BJ (cell line): ENCODE measurements at regions not wholly inside any gene's neighbourhood (a gene's known extent, or its start where the extent isn't known, plus 50 kb on each side); places are given as distances from the start of the nearest gene placed in this dataset.

Experiments used
- CTCF ChIA-PET: fragments of 350-600 bp; formaldehyde crosslinking; extraction: SDS; loops from one replicate; lab custom pipeline; 2021; ENCODE audit warnings: antibody characterized with exemption, inconsistent platforms; lab: Yijun Ruan, JAX
- POLR2A ChIA-PET: fragments of 300-600 bp; sonication (Branson Sonifier 250); formaldehyde crosslinking; extraction: SDS; loops from one replicate; lab custom pipeline; 2021; ENCODE audit warnings: antibody characterized with exemption; lab: Charles Lee
- DNase-seq: peaks from one replicate; pipeline ENCODE4 v3.0.0-alpha.2; 2011; ENCODE audit warnings: low read depth
- H3K27me3 ChIP-seq: 2 replicates; pipeline ENCODE4 v1.6.0; 2011; ENCODE audit warnings: low read length; ENCODE audit not compliant: control insufficient read depth, insufficient read depth
- H3K36me3 ChIP-seq: 2 replicates; pipeline ENCODE4 v1.5.1; 2011; ENCODE audit warnings: low read length; ENCODE audit not compliant: control insufficient read depth, insufficient read depth
- H3K4me3 ChIP-seq: 2 replicates; pipeline ENCODE4 v1.5.1; 2011; ENCODE audit warnings: low read depth, mild to moderate bottlenecking, control low read depth, low read length
- TF ChIP-seq, protein P1 (sequence below): IDR thresholded peaks from 2 replicates; pipeline ENCODE4 v1.5.1; 2011; ENCODE audit warnings: low read depth, mild to moderate bottlenecking, control low read depth, inconsistent platforms, low read length, moderate library complexity; ENCODE audit not compliant: insufficient read depth

DNA sequence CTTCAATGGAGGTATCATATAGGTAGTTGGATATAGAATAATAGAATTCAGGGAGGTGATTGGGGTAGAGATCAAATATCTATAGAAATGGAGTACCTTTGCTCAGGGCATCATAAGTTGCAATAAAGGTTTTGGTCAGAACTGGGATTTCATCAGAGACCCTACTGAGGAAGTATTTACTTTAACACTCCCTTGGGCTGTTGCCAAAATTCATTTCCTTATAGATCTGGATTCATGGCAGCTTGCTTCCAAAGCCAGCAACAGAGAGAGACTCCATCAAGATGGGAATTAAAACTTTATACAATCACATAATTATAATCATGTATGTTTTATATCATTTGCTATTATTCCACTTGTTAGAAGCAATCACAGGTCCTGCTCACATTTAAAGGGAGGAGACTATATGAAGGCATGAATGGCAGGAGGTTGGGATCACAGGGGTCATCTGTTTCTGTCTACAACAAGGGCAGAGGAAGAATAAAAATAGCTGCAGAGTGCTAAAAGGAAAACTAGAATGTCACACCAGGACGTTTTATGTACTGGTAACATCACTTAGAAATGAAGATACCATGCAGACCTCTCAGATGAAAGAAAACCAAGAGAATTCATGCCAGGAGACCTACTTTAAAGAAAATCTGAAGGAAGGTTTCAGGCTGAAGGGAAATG lies 902.1 kb upstream of the LCORL start:
- CTCF ChIA-PET, result no interaction called here
- Histone ChIP-seq H3K4me3 (no peak overlapping the region), H3K27me3 (no peaks in the 10 kb centered on the region), H3K36me3 (no peaks in the 10 kb centered on the region)
- DNase-seq, result no peak
- POLR2A ChIA-PET, result no interaction called here
- TF ChIP-seq, protein P1, sequence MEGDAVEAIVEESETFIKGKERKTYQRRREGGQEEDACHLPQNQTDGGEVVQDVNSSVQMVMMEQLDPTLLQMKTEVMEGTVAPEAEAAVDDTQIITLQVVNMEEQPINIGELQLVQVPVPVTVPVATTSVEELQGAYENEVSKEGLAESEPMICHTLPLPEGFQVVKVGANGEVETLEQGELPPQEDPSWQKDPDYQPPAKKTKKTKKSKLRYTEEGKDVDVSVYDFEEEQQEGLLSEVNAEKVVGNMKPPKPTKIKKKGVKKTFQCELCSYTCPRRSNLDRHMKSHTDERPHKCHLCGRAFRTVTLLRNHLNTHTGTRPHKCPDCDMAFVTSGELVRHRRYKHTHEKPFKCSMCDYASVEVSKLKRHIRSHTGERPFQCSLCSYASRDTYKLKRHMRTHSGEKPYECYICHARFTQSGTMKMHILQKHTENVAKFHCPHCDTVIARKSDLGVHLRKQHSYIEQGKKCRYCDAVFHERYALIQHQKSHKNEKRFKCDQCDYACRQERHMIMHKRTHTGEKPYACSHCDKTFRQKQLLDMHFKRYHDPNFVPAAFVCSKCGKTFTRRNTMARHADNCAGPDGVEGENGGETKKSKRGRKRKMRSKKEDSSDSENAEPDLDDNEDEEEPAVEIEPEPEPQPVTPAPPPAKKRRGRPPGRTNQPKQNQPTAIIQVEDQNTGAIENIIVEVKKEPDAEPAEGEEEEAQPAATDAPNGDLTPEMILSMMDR, result no peak

DNA sequence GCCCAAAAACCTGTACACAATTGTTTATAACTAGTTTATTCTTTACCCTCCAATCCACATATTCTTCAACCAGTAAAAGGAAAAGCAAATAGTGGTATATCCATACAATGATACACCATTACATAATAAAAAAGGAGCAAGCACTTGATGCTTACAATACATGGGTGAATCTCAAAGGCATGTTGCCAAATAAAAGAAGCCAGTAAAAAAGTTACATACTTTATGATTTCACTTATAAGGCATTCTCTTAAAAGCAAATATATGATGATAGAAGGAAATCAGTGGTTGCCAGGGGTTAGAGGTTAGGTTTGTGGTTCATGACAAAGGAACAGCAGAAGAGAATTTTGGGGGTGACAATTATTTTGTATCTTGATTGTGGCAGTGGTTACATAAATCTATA lies 896.1 kb upstream of the LCORL start:
- peak; percentile 65 for DNase-seq
- Histone ChIP-seq H3K36me3 (no peaks in the 10 kb centered on the region), H3K27me3 (no peaks in the 10 kb centered on the region), H3K4me3 (no peak overlapping the region)
- TF ChIP-seq, protein P1, result no peak
- POLR2A ChIA-PET, result no interaction called here
- CTCF ChIA-PET, result interaction anchor here (2.1 kb wide), 1 partner anchor 17 kb away, joined by 6 read pairs; no protein-coding TSS in a partner anchor

DNA sequence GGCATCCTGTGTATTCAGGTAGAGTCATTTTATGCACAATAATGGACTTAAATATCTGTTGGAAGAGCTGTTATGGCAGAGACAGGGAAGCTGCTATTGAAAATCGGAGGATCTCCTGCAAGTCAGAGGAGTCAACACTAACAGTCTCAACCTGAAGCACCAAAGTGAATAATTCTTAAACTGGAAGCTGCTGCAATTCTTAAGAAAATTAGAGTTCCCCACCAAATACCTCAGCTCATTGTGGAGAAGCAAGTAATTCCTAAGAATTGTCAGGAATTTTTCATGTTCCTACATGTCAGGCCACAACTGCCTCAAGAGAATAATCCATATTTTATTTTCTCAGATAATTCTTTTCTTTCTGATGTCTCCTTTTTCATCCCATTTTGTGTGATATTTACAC lies 892.6 kb upstream of the LCORL start:
- Histone ChIP-seq H3K27me3 (no peaks in the 10 kb centered on the region), H3K4me3 (no peak overlapping the region), H3K36me3 (no peaks in the 10 kb centered on the region)
- POLR2A ChIA-PET, result no interaction called here
- TF ChIP-seq, protein P1, result no peak
- DNase-seq, result no peak
- CTCF ChIA-PET, result no interaction called here

DNA sequence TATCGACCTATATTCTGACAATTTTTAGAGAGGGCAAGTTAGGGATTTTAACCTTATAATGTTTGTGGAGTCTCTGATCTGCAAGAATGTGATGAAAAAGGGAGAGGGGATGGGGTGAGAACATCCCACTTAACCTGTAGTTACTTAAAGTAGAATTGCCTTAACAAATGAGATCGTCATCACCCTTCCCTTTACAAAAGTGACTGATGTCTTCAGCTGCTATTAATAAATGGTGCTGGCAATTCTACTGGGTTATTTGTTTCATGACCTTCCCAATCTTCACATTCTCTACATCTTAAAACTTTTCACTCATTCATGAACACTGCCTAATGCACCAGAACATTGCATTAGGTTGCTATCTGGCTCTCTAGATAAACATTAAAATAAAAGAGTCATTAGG lies 873.4 kb upstream of the LCORL start:
- CTCF ChIA-PET, result no interaction called here
- TF ChIP-seq, protein P1, result no peak
- POLR2A ChIA-PET, result no interaction called here

DNA sequence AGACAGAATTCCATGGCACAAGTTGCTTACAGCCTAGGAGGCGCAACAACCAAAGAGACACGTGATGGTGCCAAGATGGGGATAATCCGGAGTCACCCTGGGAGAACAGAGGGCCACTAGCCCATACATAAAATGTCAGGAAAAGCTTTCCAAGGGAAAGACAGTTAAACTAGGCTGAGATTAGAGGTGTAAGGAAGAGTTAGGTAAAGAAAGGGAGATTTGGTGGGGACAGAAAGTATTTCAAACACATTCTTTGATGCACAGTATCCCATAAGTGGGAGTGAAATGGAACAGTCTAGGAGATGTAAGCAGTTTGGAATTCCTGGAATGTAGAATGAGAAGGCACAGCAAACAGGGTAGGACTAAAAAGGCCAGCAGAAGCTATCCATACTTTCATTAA lies 860.9 kb upstream of the LCORL start:
- POLR2A ChIA-PET, result no interaction called here
- TF ChIP-seq, protein P1, result no peak

More for the DNA sequence above, 873.4 kb upstream of the LCORL start:
- H3K27me3 ChIP-seq, result no peaks in the 10 kb centered on the region
- no peaks in the 10 kb centered on the region for H3K36me3 ChIP-seq
- H3K4me3 ChIP-seq, result no peak overlapping the region
- no peak for DNase-seq

More for the DNA sequence above, 860.9 kb upstream of the LCORL start:
- CTCF ChIA-PET, result no interaction called here
- peak; percentile 63 for DNase-seq
- H3K36me3 ChIP-seq, result no peaks in the 10 kb centered on the region
- H3K4me3 ChIP-seq, result no peak overlapping the region
- H3K27me3 ChIP-seq, result no peaks in the 10 kb centered on the region
